CD4-positive, alpha-beta T cell (primary cell): ENCODE measurements at regions not wholly inside any gene's neighbourhood (a gene's known extent, or its start where the extent isn't known, plus 50 kb on each side); places are given as distances from the start of the nearest gene placed in this dataset.

Source experiments
- ATAC-seq: fragments of 200-7000 bp; cut with Tn5 transposase; one replicate; pipeline ENCODE4 v1.10.0; 2022; ENCODE audit warnings: mild to moderate bottlenecking; ENCODE audit not compliant: poor library complexity
- CTCF ChIA-PET: fragments of 350-600 bp; sonication (Branson Sonifier 250); formaldehyde crosslinking; loops from one replicate; lab custom pipeline; 2021; ENCODE audit warnings: antibody characterized with exemption, inconsistent platforms; lab: Charles Lee
- POLR2A ChIA-PET: fragments of 350-600 bp; sonication (Branson Sonifier 250); formaldehyde crosslinking; loops from one replicate; lab custom pipeline; 2021; ENCODE audit warnings: antibody characterized with exemption, inconsistent platforms; lab: Charles Lee
- DNase-seq, 14 experiments: peaks; one replicate each; pipeline ENCODE4 v3.0.0-alpha.2; 2013 to 2020; ENCODE audit warnings: mixed read lengths in 2 of 14
- H3K27ac ChIP-seq, 2 donors: one replicate each; pipeline versions ENCODE4 v1.5.1 to v1.7.0; 2013; ENCODE audit warnings: low read length in 2 of 2, low read depth in 1 of 2, mild to moderate bottlenecking in 1 of 2
- H3K27me3 ChIP-seq, 2 experiments: 1 replicate in 1 of 2; 2 replicates in 1 of 2; pipeline versions ENCODE4 v1.6.1 to v1.7.0; 2013; ENCODE audit warnings: low read length in 2 of 2, control low read depth in 1 of 2, mild to moderate bottlenecking in 1 of 2, moderate library complexity in 1 of 2; ENCODE audit not compliant: insufficient read depth in 2 of 2, control insufficient read depth in 1 of 2
- H3K36me3 ChIP-seq: one replicate; pipeline ENCODE4 v1.6.1; 2013; ENCODE audit warnings: low read length, control low read depth; ENCODE audit not compliant: insufficient read depth
- H3K4me1 ChIP-seq: one replicate; pipeline ENCODE4 v1.6.1; 2013; ENCODE audit warnings: low read length, control low read depth; ENCODE audit not compliant: insufficient read depth
- H3K4me3 ChIP-seq: one replicate; pipeline ENCODE4 v1.5.1; 2013; ENCODE audit warnings: mild to moderate bottlenecking, low read length, moderate library complexity
- H3K9me3 ChIP-seq, 2 experiments: 1 replicate in 1 of 2; 2 replicates in 1 of 2; pipeline versions ENCODE4 v1.6.1 to v1.7.0; 2013; ENCODE audit warnings: low read length in 2 of 2, mild to moderate bottlenecking in 2 of 2, control low read depth in 1 of 2, moderate library complexity in 1 of 2; ENCODE audit not compliant: control insufficient read depth in 1 of 2, insufficient read depth in 1 of 2
- H3K27ac Mint-ChIP-seq: one replicate; pipeline ENCODE4 v1.8.0; 2020; ENCODE audit warnings: mixed read lengths
- H3K27me3 Mint-ChIP-seq: one replicate; pipeline ENCODE4 v1.8.0; 2021; ENCODE audit warnings: mixed read lengths
- H3K36me3 Mint-ChIP-seq: one replicate; pipeline ENCODE4 v1.8.0; 2021; ENCODE audit warnings: low read depth, mixed read lengths
- H3K4me1 Mint-ChIP-seq: one replicate; pipeline ENCODE4 v1.8.0; 2021; ENCODE audit warnings: low read depth, mixed read lengths
- H3K4me3 Mint-ChIP-seq: one replicate; pipeline ENCODE4 v1.8.0; 2020; ENCODE audit warnings: mild to moderate bottlenecking, mixed read lengths
- H3K9me3 Mint-ChIP-seq: one replicate; pipeline ENCODE4 v1.8.0; 2020; ENCODE audit warnings: mixed read lengths
- CTCF ChIP-seq: fragments of 200-600 bp; IDR thresholded peaks from one replicate; pipeline ENCODE4 v1.8.0; 2022; ENCODE audit warnings: antibody characterized with exemption, mild to moderate bottlenecking
- intact Hi-C, 2 experiments: fragments of 100-400 bp; cut with DNase I in 1 of 2; cut with micrococcal nuclease in 1 of 2; formaldehyde crosslinking; loops; one replicate each; pipeline versions ENCODE4 v1.15.1 to v1.9.0; 2023 to 2025; cut with DNase I, micrococcal nuclease

GRCh38 chr10:129093641-129094040 lies 373.4 kb upstream of the MGMT start:
- H3K9me3 Mint-ChIP-seq: no peaks in the 10 kb centered on the region
- H3K4me3 Mint-ChIP-seq: no peak overlapping the region
- no peak overlapping the region for H3K27ac ChIP-seq
- no peak for TF ChIP-seq CTCF
- ChIA-PET CTCF (no interaction called here), POLR2A (no interaction called here)
- intact Hi-C loops: no loop called here
- no peaks in the 10 kb centered on the region for H3K4me1 Mint-ChIP-seq
- ATAC-seq (no peak), DNase-seq (no peak)
- no peaks in the 10 kb centered on the region for H3K27me3 Mint-ChIP-seq
- H3K27ac Mint-ChIP-seq: no peak overlapping the region
- no peaks in the 10 kb centered on the region for H3K4me1 ChIP-seq
- no peaks in the 10 kb centered on the region for H3K36me3 Mint-ChIP-seq
- no peaks in the 10 kb centered on the region for H3K36me3 ChIP-seq
- peaks cover 0 to 2% of the 10 kb centered on the region in 2 experiments for H3K27me3 ChIP-seq
- no peak overlapping the region for H3K4me3 ChIP-seq
- no peaks in the 10 kb centered on the region for H3K9me3 ChIP-seq

GRCh38 chr10:129094233-129094632 lies 372.8 kb upstream of the MGMT start:
- intact Hi-C loops: no loop called here
- Mint-ChIP-seq H3K4me1 (no peaks in the 10 kb centered on the region), H3K9me3 (no peaks in the 10 kb centered on the region), H3K36me3 (no peaks in the 10 kb centered on the region), H3K27ac (no peak overlapping the region), H3K4me3 (no peak overlapping the region), H3K27me3 (no peaks in the 10 kb centered on the region)
- peaks cover 0 to 2% of the 10 kb centered on the region in 2 experiments for H3K27me3 ChIP-seq
- CTCF ChIA-PET: no interaction called here
- no peaks in the 10 kb centered on the region for H3K9me3 ChIP-seq
- H3K27ac ChIP-seq: no peak overlapping the region
- H3K36me3 ChIP-seq: no peaks in the 10 kb centered on the region
- ATAC-seq: no peak
- no peak overlapping the region for H3K4me3 ChIP-seq
- DNase-seq: no peak
- no peaks in the 10 kb centered on the region for H3K4me1 ChIP-seq
- POLR2A ChIA-PET: no interaction called here
- no peak for TF ChIP-seq CTCF

DNA sequence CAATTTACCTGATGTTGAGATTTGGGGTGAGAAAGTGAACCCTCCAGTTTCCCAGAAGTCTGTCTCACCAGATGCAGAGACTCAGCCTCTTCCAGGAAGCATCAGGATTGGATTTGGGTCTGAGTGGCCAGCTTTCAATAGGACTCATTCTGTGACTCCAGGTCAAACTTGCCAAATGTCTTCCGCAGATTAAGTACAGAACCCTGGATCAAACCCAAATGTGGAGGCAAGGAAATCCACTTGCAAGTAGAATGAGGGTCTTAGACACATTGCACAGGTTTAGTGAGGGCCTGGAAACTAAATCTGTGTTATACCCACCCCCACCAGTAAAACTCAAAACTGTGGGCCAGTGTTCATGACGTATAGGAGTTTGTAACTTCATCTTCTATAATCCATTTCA lies 372.2 kb upstream of the MGMT start:
- H3K4me1 Mint-ChIP-seq: no peaks in the 10 kb centered on the region
- no peak for DNase-seq

More for the DNA sequence above, 372.2 kb upstream of the MGMT start:
- intact Hi-C loops: no loop called here
- no peaks in the 10 kb centered on the region for H3K9me3 ChIP-seq
- no peak for TF ChIP-seq CTCF
- H3K27ac ChIP-seq: no peak overlapping the region
- H3K4me1 ChIP-seq: no peaks in the 10 kb centered on the region
- no peaks in the 10 kb centered on the region for H3K27me3 Mint-ChIP-seq
- H3K36me3 Mint-ChIP-seq: no peaks in the 10 kb centered on the region
- no peaks in the 10 kb centered on the region for H3K9me3 Mint-ChIP-seq
- ChIA-PET POLR2A (no interaction called here), CTCF (no interaction called here)
- H3K36me3 ChIP-seq: no peaks in the 10 kb centered on the region
- no peak overlapping the region for H3K4me3 Mint-ChIP-seq
- H3K27ac Mint-ChIP-seq: no peak overlapping the region
- H3K4me3 ChIP-seq: no peak overlapping the region
- H3K27me3 ChIP-seq: peaks cover 0 to 2% of the 10 kb centered on the region in 2 experiments
- no peak for ATAC-seq
